Stimulated activated CD4-positive, alpha-beta T cell treated with anti-CD3 and anti-CD28 coated beads, Interleukin-15, amount 100 ng/mL, for 1 hour (primary cell): ENCODE measurements at regions not wholly inside any gene's neighbourhood (a gene's known extent, or its start where the extent isn't known, plus 50 kb on each side); places are given as distances from the start of the nearest gene placed in this dataset.

ENCODE experiments used
- DNase-seq, 2 donors: peaks; one replicate each; pipeline ENCODE4 v3.0.0-alpha.2; 2020; ENCODE audit warnings: low read depth in 1 of 2, low spot score in 1 of 2

DNA sequence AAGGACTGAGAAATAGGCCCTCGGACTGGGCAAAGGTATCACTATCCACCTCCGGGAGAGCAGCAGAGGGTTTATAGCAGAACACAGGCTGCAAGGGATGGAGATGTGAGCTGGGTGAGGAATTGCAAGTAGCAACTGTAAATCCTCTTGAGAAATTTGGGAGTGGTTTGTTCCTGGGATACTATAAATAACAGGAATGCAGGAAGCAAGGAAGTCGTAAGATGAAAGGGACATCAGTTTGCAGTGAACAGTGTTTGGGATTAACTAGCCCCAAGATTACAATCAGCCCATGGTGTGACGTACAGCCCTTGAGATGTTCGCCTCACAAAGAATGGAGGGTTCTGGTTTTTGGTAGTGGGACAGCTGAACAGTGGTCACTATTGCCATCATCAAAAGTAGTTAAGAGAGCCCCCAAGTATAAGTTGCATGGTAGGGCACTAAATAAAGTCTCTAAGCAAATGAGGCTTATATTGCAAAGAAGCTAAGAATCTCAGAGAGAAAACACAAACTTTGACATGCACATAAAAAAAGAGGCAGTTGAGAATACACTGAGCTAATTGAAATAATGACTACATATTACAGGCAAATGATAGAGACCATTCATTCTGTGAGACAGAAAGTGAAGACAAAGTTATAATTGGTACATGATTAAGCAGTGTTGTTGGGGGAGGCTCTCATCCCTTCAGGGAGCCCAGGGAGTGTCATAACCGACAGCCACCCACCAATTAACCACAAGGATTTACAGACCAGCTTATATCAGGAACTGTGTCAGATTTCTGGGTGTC, 362.5 kb upstream of the ACVR2A start:
- DNase-seq, result no peak

GRCh38 chr2:147479358-147479757, 365.5 kb upstream of the ACVR2A start:
- no peak for DNase-seq

- no peak for DNase-seq
Measured at GRCh38 chr2:147473075-147473474, 371.8 kb upstream of the ACVR2A start.

- no peak for DNase-seq
Measured at GRCh38 chr2:147471126-147471525, 373.7 kb upstream of the ACVR2A start.

- no peak for DNase-seq
Measured at GRCh38 chr2:147469471-147469870, 375.4 kb upstream of the ACVR2A start.

DNA sequence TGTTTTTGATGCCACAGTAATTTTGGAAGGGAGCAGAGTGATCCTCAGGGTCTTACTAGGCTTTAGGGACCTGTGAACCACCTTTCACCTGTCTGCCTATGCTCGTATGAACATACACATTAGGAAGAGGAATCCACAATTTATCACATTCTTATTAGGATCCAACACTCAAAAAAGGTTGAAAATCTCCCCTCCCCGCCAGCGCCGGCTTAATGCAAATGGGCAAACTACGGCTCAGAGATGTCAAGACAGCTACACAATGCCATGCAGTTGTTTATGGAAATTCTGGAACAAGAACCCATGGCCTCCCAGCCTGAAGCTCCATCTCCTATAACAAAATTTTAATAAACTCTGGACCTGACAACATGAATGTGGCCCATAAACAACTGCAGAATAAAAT, 375.9 kb upstream of the ACVR2A start:
- no peak for DNase-seq

GRCh38 chr2:147468349-147468748, 376.5 kb upstream of the ACVR2A start:
- DNase-seq, result no peak

DNA sequence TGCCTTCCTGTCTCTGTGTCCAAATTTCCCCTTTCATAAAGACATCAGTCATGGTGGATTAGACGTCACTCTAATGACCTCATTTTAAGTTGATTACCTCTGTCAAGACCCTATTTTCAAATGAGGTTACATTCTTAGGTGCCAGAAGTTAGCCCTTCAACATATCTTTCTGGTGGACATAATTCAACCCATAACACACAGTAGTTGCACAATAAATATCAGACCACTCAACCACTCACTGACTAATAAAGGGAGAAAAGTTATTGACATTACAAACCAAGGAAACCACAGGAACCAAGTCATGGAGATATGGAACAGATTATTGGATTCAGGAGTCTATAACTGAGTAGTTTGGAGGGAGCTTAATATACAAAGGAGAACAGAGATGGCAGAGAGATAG, 377.4 kb upstream of the ACVR2A start:
- no peak for DNase-seq

GRCh38 chr2:147464737-147465357, 380.0 kb upstream of the ACVR2A start:
- DNase-seq, result no peak

DNA sequence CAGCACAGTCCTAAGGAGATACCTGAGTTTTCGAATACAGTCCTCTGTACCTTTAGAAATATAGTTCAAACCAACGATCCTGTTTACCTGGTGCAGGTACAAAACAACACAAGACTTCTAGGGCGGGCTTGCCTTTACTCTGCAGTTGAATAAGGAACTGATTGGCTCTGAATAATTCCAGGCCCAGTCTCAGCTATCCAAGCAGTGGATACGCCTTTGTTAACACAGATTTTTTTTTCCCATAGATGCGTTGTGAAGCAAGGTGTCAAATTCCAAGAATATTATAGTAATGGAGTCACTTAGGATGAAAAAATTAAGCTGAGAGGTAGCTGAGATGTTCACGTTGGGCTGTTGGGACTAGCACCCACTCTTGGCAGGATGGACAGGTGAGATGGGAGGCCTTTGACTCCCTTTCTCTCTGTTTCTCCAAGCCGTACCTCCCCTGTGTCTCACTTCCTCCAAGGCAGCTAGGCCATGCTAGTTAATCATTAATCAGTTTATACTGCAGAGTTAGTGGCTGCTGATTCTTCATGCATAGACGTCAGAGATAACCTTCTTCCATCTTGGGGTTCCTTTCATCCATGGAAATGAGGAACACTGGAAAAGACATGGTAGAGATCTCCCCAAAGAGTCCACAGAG, 380.8 kb upstream of the ACVR2A start:
- no peak for DNase-seq

DNA sequence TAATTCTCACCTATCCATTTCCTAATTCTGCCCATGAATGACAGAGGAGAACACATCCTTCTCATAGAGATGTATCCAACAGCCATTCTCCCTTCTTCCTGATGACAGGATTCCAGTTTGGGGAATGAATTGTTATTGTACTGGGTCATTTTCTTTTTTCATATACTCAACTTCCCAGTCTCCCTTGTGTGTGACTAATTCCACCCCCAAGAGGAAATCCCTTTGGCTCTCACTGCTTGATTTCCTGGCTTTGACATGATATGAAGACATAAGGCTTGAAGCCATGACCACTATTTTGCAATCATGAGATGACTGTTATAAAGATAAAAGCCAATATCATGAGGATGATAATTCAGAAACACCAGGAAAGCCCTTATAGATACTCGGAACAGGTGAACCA, 384.7 kb upstream of the ACVR2A start:
- DNase-seq, result no peak

DNA sequence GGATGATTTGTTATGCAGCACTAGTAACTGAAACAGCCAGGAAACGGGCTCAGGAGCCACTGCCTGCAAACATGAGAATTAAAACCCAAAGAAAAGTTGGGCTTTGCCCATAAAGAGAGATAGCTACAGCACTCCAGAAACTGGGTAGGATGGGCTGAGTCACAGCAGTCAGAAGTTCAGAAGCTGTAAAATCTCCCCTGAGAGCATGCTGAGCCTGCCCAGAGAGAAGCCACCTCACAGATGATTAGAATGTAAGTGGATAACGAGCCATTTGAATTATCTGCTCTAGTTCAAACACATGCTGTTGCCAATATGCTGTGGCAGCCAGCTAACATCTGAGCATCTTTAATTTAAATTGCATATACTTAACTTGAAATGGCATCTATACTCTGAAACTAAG, 388.1 kb upstream of the ACVR2A start:
- no peak for DNase-seq

DNA sequence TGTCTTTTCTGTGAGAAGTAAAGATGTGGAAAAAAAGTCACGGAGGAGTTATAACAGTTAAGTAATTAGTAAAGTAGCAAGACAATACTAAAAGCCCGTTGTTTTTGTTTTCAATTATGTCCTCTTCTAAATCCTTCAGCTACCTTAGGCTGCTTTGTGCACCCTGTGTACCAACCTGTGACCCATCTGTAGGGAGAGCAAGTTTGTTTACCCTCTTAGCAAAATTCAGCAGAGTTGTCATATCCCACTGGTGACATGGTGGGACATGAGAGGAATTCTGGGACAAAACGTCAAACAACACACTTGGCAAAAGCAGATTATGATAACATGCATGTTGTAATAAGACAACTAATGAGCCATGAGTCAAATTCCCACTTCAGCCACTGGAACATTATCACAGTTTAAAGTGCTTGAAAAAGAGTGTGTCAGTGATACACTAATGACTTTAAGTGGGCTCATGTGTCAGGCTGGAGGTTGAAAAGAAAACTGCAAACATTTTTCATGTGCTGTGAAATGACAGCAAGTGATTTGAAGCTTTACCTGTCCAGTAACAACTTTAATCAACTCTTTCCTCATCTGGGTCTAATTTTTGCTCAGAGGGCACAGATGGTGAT, 392.8 kb upstream of the ACVR2A start:
- DNase-seq, result no peak

DNA sequence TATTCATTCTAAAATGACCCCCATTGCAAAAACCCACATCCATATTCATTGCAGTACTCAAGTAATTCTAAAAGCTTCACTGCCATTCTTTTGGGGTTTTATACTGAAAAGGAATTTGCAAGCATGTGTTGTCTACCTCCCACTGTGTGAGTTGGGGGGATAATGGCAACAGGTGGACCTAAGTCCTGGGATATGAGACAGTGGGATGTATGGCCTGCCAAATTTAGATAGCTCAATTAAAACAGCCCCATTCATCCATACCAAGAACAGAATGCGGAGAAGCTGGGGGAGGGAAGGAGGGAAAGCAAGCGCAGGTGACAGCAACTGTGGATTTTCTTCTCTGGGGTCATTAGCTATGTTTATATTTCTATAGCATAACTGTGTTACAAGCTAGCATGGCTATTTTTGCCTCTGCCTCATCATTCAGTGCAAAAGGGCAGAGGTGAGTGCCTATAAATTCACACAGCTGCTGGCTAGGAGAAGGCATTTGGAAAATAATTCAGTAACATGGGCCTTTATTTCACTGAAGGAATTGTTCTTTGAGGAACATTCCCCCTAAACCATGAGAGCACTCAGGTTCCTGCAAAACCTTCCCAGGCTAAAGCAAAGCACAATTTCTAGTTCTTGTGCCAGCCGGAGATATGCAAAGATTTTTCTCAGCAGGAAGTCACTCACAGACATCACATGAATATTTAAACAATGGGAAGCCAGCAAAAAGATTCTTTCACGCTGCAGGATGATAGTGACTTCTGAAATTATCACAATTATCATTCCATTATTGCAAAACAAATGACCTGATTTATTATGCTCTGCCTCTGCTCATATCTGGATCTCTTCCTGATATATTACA, 393.9 kb upstream of the ACVR2A start:
- no peak for DNase-seq

DNA sequence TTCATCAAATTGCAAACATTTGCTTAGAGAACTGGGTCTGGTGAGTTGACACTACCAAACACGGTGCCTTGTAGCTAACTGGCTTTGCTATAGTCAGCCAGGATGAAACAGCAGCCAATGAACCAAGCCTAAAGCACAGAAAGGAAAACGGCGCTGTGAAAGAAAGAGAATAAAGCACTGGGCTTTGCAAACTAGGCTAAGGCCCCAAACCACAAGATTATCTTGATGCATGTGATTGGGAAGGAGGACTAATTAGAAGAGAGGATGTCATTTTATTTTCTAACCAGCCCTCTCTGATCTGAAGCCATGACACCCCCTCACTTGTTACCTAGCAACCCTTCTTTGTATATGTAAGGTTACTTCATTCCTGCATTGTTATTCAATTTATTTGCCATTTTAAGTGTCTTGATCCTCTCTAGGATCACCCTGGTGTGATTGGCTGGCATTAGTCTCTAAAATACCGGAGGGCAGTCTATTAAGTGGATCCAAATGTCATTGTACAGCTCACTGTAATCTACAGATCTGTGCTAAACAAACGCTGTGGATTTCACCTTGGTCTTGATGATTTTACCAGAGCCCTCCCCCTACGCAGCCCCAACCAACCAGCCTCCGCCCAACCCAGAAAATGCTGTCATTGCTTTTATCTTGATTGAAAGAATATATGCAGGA, 395.4 kb upstream of the ACVR2A start:
- no peak for DNase-seq

- DNase-seq, result no peak
Measured at GRCh38 chr2:147442816-147443215, 402.0 kb upstream of the ACVR2A start.

DNA sequence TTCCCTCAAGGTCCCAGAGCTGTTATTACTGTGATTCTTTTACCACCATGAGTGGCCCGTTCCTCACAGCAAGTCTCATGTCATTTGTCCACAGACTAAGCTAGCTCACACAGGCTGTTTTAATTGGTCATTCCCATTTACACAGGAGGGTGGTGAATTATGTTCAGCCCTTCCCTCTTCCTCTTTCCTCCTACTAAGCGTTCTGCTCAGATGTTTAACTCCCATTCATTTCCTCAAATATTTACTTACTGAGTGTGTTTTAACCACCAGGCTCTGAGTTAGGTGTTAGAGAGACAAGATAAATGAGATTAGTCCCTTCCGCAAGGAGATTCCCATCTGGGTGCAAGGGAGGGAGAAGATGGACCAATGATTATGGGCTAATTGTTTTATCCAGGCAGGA, 403.6 kb upstream of the ACVR2A start:
- DNase-seq, result no peak

DNA sequence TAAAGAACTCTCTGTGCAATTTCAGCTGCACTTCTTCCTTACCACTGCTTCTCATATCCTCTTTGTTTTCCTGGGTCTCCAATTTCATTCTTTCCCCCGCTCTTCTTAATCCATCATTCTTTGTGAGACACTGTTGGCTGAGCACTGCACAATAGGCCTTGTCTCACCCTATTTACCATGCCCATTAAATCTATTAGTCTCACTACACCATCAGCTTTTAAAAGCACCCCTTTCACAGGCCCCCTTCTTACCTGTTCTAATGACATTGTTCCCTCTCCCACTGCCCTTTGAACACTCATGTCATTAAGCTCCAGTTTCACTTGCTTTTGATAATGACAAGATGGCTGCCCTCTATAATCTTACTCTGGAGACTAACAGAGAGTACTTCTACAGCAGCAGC, 404.1 kb upstream of the ACVR2A start:
- no peak for DNase-seq

DNA sequence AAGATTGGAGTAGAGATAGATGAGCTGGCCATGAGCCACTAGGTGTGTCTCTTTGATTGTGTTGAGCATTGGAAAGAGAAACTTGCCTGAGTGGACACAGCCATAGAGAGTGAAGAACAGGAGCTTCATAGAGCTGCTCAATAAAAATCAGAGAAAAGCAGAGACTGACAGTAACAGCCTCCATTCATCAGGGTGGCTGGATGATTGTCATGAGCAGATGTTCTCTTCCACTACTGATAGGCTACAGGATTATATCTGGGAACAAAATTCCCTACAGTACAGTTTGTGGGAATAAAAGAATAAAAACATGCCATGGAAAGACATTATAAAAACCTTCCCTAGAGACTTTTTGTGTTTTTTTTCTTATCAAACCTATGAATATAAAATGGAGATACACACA, 404.8 kb upstream of the ACVR2A start:
- no peak for DNase-seq

DNA sequence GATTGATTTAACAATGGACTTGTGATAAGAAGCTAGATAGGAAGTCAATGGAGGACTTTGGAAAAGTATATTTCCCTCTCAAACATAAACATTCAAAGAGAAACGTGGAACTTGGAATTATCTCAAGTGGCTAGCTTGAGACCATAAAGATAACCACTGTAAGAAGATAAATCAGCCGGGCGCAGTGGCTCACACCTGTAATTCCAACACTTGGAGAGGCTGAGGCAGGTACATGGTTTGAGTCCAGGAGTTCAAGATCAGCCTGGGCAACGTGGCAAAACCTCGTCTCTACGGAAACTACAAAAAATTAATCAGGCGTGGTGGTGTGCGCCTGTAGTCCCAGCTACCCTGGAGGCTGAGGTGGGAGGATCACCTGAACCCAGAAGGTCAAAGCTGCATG, 405.9 kb upstream of the ACVR2A start:
- no peak for DNase-seq

GRCh38 chr2:147433822-147434221, 411.0 kb upstream of the ACVR2A start:
- no peak for DNase-seq
